Endothelial cell of umbilical vein (primary cell): ENCODE measurements at regions not wholly inside any gene's neighbourhood (a gene's known extent, or its start where the extent isn't known, plus 50 kb on each side); places are given as distances from the start of the nearest gene placed in this dataset.

ENCODE experiments used
- BruUV-seq: library from RNA; stranded (reverse); fragments of 400-500 nt; replicated peaks from 2 replicates; lab custom pipeline; 2021; lab: Mats Ljungman, UMichigan
- CTCF ChIA-PET: fragments of 300-600, 350-600 bp; sonication (Branson Sonifier 250); formaldehyde crosslinking; loops from one replicate; lab custom pipeline; 2021; ENCODE audit warnings: antibody characterized with exemption, inconsistent platforms; lab: Charles Lee
- POLR2A ChIA-PET: fragments of 300-600, 350-600 bp; sonication (Branson Sonifier 250); formaldehyde crosslinking; loops from one replicate; lab custom pipeline; 2021; ENCODE audit warnings: antibody characterized with exemption, inconsistent platforms; lab: Charles Lee
- DNase-seq: peaks from one replicate; pipeline ENCODE4 v3.0.0-alpha.2; 2011; ENCODE audit warnings: low read depth, low spot score
- FAIRE-seq: peaks from 2 replicates; lab custom pipeline; 2011; peaks lifted over from hg19 to GRCh38; lab: Jason Lieb, UNC
- H2AFZ ChIP-seq: 2 replicates; pipeline ENCODE4 v1.6.0; 2012; ENCODE audit warnings: low read depth, low read length, control low read depth, inconsistent platforms
- H3K27ac ChIP-seq: 2 replicates; pipeline ENCODE4 v1.5.1; 2011; ENCODE audit warnings: low read depth, mild to moderate bottlenecking, control low read depth, low read length, moderate library complexity; ENCODE audit not compliant: insufficient read depth
- H3K27me3 ChIP-seq, 2 experiments: 2 replicates each; pipeline versions ENCODE4 v1.6.0 to v1.6.1; 2011; ENCODE audit warnings: low read length in 2 of 2, mixed read lengths in 1 of 2; ENCODE audit not compliant: control insufficient read depth in 2 of 2, insufficient read depth in 2 of 2
- H3K36me3 ChIP-seq, 2 experiments: 2 replicates in 1 of 2; 3 replicates in 1 of 2; pipeline ENCODE4 v1.5.1; 2011; ENCODE audit warnings: low read length in 2 of 2, mild to moderate bottlenecking in 1 of 2, moderate library complexity in 1 of 2; ENCODE audit not compliant: control insufficient read depth in 2 of 2, insufficient read depth in 2 of 2; ENCODE audit errors: extremely low read depth in 1 of 2
- H3K4me1 ChIP-seq: 3 replicates; pipeline ENCODE4 v1.5.1; 2011; ENCODE audit warnings: mild to moderate bottlenecking, low read length; ENCODE audit not compliant: control insufficient read depth, insufficient read depth; ENCODE audit errors: extremely low read depth
- H3K4me2 ChIP-seq: 2 replicates; pipeline ENCODE4 v1.6.1; 2011; ENCODE audit warnings: low read length, control low read depth, mixed read lengths; ENCODE audit not compliant: insufficient read depth
- H3K4me3 ChIP-seq, 3 experiments: fragments of 200-600 bp in 1 of 3; sonication (generic), shearing (Covaris generic) in 1 of 3; replicated peaks in 1 of 3; 2 replicates each; pipeline ENCODE4 v1.5.1; 2011 to 2016; ENCODE audit warnings: control low read depth in 3 of 3, low read length in 3 of 3, mild to moderate bottlenecking in 2 of 3, inconsistent platforms in 1 of 3, low read depth in 1 of 3, moderate library complexity in 1 of 3; ENCODE audit not compliant: insufficient read depth in 1 of 3
- H3K79me2 ChIP-seq: 2 replicates; pipeline ENCODE4 v1.6.0; 2012; ENCODE audit warnings: low read length, inconsistent platforms; ENCODE audit not compliant: control insufficient read depth, insufficient read depth
- H3K9ac ChIP-seq: replicated peaks from 2 replicates; pipeline ENCODE3; 2011; ENCODE audit warnings: low read length, control low read depth; ENCODE audit not compliant: insufficient read depth; ENCODE audit errors: extremely low read depth
- H3K9me1 ChIP-seq: replicated peaks from 3 replicates; pipeline ENCODE4 v1.6.0; 2011; ENCODE audit warnings: mild to moderate bottlenecking, low read length; ENCODE audit not compliant: control insufficient read depth, insufficient read depth; ENCODE audit errors: extremely low read depth
- H3K9me3 ChIP-seq: replicated peaks from 2 replicates; pipeline ENCODE4 v1.5.1; 2012; ENCODE audit warnings: low read length, inconsistent platforms; ENCODE audit not compliant: control insufficient read depth, insufficient read depth
- H4K20me1 ChIP-seq: replicated peaks from 2 replicates; pipeline ENCODE3; 2011; ENCODE audit warnings: mild to moderate bottlenecking, low read length; ENCODE audit not compliant: control insufficient read depth, insufficient read depth; ENCODE audit errors: extremely low read depth
- CTCF ChIP-seq, 2 donors: IDR thresholded peaks; 1 replicate in 1 of 2; 2 replicates in 1 of 2; pipeline ENCODE4 v1.5.1; 2011; ENCODE audit warnings: low read length in 2 of 2, mild to moderate bottlenecking in 2 of 2, moderate library complexity in 2 of 2, control low read depth in 1 of 2, inconsistent platforms in 1 of 2, low read depth in 1 of 2; ENCODE audit not compliant: insufficient read depth in 1 of 2; ENCODE audit errors: extremely low read depth in 1 of 2
- EZH2 ChIP-seq: IDR thresholded peaks from 2 replicates; pipeline ENCODE4 v1.6.1; 2012; ENCODE audit warnings: borderline replicate concordance, low read depth, mild to moderate bottlenecking, moderate library complexity, low read length, inconsistent platforms; ENCODE audit not compliant: severe bottlenecking
- FOS ChIP-seq: IDR thresholded peaks from 2 replicates; pipeline ENCODE4 v1.6.1; 2011; ENCODE audit warnings: mild to moderate bottlenecking, low read length, moderate library complexity, borderline replicate concordance; ENCODE audit not compliant: insufficient read depth
- GATA2 ChIP-seq: IDR thresholded peaks from 2 replicates; pipeline ENCODE4 v1.7.0; 2011; ENCODE audit warnings: low read depth, mild to moderate bottlenecking, moderate library complexity, mixed read lengths, low read length; ENCODE audit not compliant: insufficient read length, insufficient read depth
- JUN ChIP-seq: IDR thresholded peaks from 2 replicates; pipeline ENCODE4 v1.6.1; 2011; ENCODE audit warnings: borderline replicate concordance, low read depth; ENCODE audit not compliant: insufficient read length, insufficient read depth
- MAX ChIP-seq: IDR thresholded peaks from 2 replicates; pipeline ENCODE4 v1.6.1; 2011; ENCODE audit not compliant: insufficient read depth, insufficient read length
- MYC ChIP-seq: IDR thresholded peaks from one replicate; pipeline ENCODE4 v1.6.1; 2011; ENCODE audit warnings: mild to moderate bottlenecking, low read depth, low read length
- POLR2A ChIP-seq: IDR thresholded peaks from 2 replicates; pipeline ENCODE4 v1.6.1; 2012; ENCODE audit warnings: low read depth, mild to moderate bottlenecking, control low read depth, low read length
- POLR2AphosphoS5 ChIP-seq: IDR thresholded peaks from 2 replicates; pipeline ENCODE4 v1.6.1; 2012; ENCODE audit warnings: low read depth, mild to moderate bottlenecking, control low read depth, low read length, moderate library complexity; ENCODE audit not compliant: insufficient read depth
- dilution Hi-C: fragments of 300-500 bp; cut with MboI; formaldehyde crosslinking; loops from one replicate; pipeline ENCODE4 v1.15.0; 2019; ENCODE audit warnings: low sequenced_read_pairs; ENCODE audit not compliant: extremely low pct_ligation_motif_present
- intact Hi-C: fragments of 100-400 bp; cut with micrococcal nuclease; formaldehyde crosslinking; loops from one replicate; pipeline ENCODE4 v1.10.0; 2022

- Histone ChIP-seq H3K27me3 (no peaks in the 10 kb centered on the region), H3K36me3 (no peaks in the 10 kb centered on the region), H3K9me3 (no peaks in the 10 kb centered on the region), H3K4me1 (no peaks in the 10 kb centered on the region), H3K9me1 (no peaks in the 10 kb centered on the region), H4K20me1 (no peaks in the 10 kb centered on the region), H3K9ac (no peak overlapping the region), H2AFZ (no peak overlapping the region), H3K4me3 (no peak overlapping the region), H3K27ac (no peak overlapping the region), H3K4me2 (no peak overlapping the region), H3K79me2 (no peaks in the 10 kb centered on the region)
- DNase-seq (no peak), FAIRE-seq (no peak)
- CTCF ChIA-PET, result no interaction called here
- POLR2A ChIA-PET, result no interaction called here
- dilution Hi-C loops, result no loop called here
- no TSS peak for BruUV-seq
- TF ChIP-seq GATA2 (no peak), CTCF (IDR thresholded peaks at IDR 0.05; ENCODE audit: extremely low read depth in 1 of 2, insufficient read depth in 1 of 2, low read depth in 1 of 2, low read length in 2 of 2) (no peak), EZH2 (no peak), FOS (no peak), JUN (no peak), POLR2A (no peak), MYC (no peak), MAX (no peak), POLR2AphosphoS5 (no peak)
- intact Hi-C loops, result no loop called here
Measured at GRCh38 chr2:220980966-220981675, 591.0 kb downstream of the EPHA4 start.
